Rectal smooth muscle tissue (tissue), 1 donor: ENCODE measurements at regions not wholly inside any gene's neighbourhood (a gene's known extent, or its start where the extent isn't known, plus 50 kb on each side); places are given as distances from the start of the nearest gene placed in this dataset.
"Not testable (repeated sequence)": the region's sequence is repeated elsewhere in the genome, so short reads cannot be mapped to it uniquely, and the experiment has no call there.

Source experiments
- H3K27ac ChIP-seq: one replicate; pipeline ENCODE4 v1.7.0; 2013; ENCODE audit warnings: low read depth, low read length, inconsistent platforms
- H3K27me3 ChIP-seq: one replicate; pipeline ENCODE4 v1.7.0; 2013; ENCODE audit warnings: low read length; ENCODE audit not compliant: control insufficient read depth, insufficient read depth
- H3K36me3 ChIP-seq: one replicate; pipeline ENCODE4 v1.7.0; 2013; ENCODE audit warnings: low read length; ENCODE audit not compliant: control insufficient read depth, insufficient read depth
- H3K4me1 ChIP-seq: one replicate; pipeline ENCODE4 v1.7.0; 2013; ENCODE audit warnings: low read length; ENCODE audit not compliant: control insufficient read depth, insufficient read depth
- H3K4me3 ChIP-seq: one replicate; pipeline ENCODE4 v1.7.0; 2013; ENCODE audit warnings: low read length
- H3K9ac ChIP-seq: one replicate; pipeline ENCODE4 v1.7.0; 2013; ENCODE audit warnings: low read length

DNA sequence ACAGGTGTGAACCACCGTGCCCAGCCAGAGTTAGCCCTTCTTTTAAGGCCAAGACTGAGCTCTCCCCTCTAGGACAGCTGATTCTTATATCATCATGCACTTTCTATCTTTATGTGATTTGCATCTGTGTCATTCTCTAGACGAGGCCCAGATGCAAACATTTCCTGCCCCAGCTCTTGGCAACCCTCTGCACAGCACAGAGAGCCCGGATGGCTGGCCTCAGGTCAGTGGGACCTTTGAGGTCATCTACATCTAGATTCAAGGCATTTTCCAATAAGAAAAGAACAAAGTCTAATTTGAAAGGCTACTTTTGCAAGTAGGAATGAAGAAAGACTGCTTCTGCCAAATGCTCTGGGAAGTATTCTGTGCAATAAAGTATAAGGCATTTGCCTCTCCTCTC is 109.0 kb upstream of the DAB2 start:
- Histone ChIP-seq H3K27me3 (no peaks in the 10 kb centered on the region), H3K4me3 (no peak overlapping the region), H3K4me1 (no peaks in the 10 kb centered on the region), H3K9ac (no peak overlapping the region), H3K27ac (no peak overlapping the region), H3K36me3 (no peaks in the 10 kb centered on the region)

DNA sequence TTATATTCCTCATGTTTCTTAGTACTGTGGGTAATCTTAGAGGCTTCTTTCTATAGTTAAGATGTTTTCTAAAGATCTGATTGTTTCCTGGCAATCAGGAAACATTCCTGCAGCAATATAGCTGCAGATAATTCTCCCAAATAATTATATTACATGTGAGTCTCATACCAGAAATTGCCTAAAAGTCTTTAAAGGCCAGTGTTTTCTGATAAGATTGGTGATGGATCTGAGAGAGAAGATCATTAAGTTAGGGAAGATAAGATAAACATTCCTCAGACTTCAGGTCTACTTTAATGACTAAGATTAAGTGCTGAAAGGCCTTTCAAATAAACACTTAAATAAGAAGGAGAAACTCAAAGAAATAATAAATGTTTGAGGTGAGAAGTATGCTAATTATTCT is 107.7 kb upstream of the DAB2 start:
- Histone ChIP-seq H3K27ac (no peak overlapping the region), H3K4me3 (no peak overlapping the region), H3K4me1 (no peaks in the 10 kb centered on the region), H3K27me3 (no peaks in the 10 kb centered on the region), H3K9ac (no peak overlapping the region), H3K36me3 (no peaks in the 10 kb centered on the region)

DNA sequence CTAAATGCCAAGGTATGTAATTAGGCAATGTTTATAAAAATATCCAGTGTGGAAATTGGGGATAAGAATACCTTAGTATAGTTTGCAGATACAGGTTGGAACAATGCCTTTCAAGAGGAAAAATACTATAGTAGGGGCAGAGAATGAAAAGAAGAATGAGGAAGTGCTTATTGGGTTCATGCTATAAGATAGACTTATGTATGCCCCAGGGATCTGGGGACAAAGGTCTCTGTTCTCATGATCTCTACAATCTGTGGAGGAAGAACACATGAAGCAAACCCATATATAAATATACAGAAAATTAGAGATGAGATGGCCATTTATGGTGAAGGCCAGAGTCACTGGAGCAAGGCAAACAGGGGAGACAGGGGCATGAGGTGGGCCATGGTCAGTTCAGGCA is 106.5 kb upstream of the DAB2 start:
- Histone ChIP-seq H3K4me1 (no peaks in the 10 kb centered on the region), H3K27ac (no peak overlapping the region), H3K4me3 (no peak overlapping the region), H3K27me3 (no peaks in the 10 kb centered on the region), H3K9ac (no peak overlapping the region), H3K36me3 (no peaks in the 10 kb centered on the region)

- no peaks in the 10 kb centered on the region for H3K4me1 ChIP-seq
- no peaks in the 10 kb centered on the region for H3K36me3 ChIP-seq
- H3K27ac ChIP-seq: no peak overlapping the region
- H3K27me3 ChIP-seq: no peaks in the 10 kb centered on the region
- no peak overlapping the region for H3K4me3 ChIP-seq
- H3K9ac ChIP-seq: no peak overlapping the region
Measured at GRCh38 chr5:39526914-39527477, 102.2 kb upstream of the DAB2 start.

- not testable (repeated sequence) for H3K36me3 ChIP-seq, H3K4me3 ChIP-seq, H3K4me1 ChIP-seq, H3K27ac ChIP-seq, H3K9ac ChIP-seq, H3K27me3 ChIP-seq
Measured at GRCh38 chr5:39525781-39526180, 101.0 kb upstream of the DAB2 start.

- no peaks in the 10 kb centered on the region for H3K36me3 ChIP-seq
- no peak overlapping the region for H3K27ac ChIP-seq
- H3K9ac ChIP-seq: no peak overlapping the region
Measured at GRCh38 chr5:39525271-39525670, 100.5 kb upstream of the DAB2 start.

GRCh38 chr5:39523821-39524220 is 99.0 kb upstream of the DAB2 start:
- no peak overlapping the region for H3K27ac ChIP-seq

More at GRCh38 chr5:39525271-39525670, 100.5 kb upstream of the DAB2 start:
- Histone ChIP-seq H3K4me1 (no peaks in the 10 kb centered on the region), H3K27me3 (no peaks in the 10 kb centered on the region), H3K4me3 (no peak overlapping the region)

GRCh38 chr5:39521940-39522590 is 97.3 kb upstream of the DAB2 start:
- no peak overlapping the region for H3K27ac ChIP-seq
- no peak overlapping the region for H3K9ac ChIP-seq
- peaks cover 15% of the 10 kb centered on the region for H3K4me1 ChIP-seq
- no peak overlapping the region for H3K4me3 ChIP-seq
- no peaks in the 10 kb centered on the region for H3K27me3 ChIP-seq
- no peaks in the 10 kb centered on the region for H3K36me3 ChIP-seq

More at GRCh38 chr5:39523821-39524220, 99.0 kb upstream of the DAB2 start:
- Histone ChIP-seq H3K4me1 (peaks cover 7% of the 10 kb centered on the region), H3K4me3 (no peak overlapping the region), H3K36me3 (no peaks in the 10 kb centered on the region), H3K9ac (no peak overlapping the region), H3K27me3 (no peaks in the 10 kb centered on the region)

- Histone ChIP-seq H3K4me3 (no peak overlapping the region), H3K36me3 (no peaks in the 10 kb centered on the region), H3K27ac (peak overlapping the region; percentile 54), H3K4me1 (peaks cover 15% of the 10 kb centered on the region), H3K27me3 (no peaks in the 10 kb centered on the region), H3K9ac (no peak overlapping the region)
Measured at GRCh38 chr5:39521098-39521860, 96.5 kb upstream of the DAB2 start.

GRCh38 chr5:39520232-39520572 is 95.4 kb upstream of the DAB2 start:
- Histone ChIP-seq H3K36me3 (no peaks in the 10 kb centered on the region), H3K27me3 (no peaks in the 10 kb centered on the region), H3K4me3 (no peak overlapping the region), H3K27ac (peak overlapping the region; percentile 54), H3K4me1 (peaks cover 15% of the 10 kb centered on the region), H3K9ac (no peak overlapping the region)

GRCh38 chr5:39519566-39520231 is 94.9 kb upstream of the DAB2 start:
- Histone ChIP-seq H3K4me1 (peaks cover 15% of the 10 kb centered on the region), H3K27ac (peak overlapping the region; percentile 30), H3K4me3 (no peak overlapping the region), H3K9ac (no peak overlapping the region), H3K27me3 (no peaks in the 10 kb centered on the region), H3K36me3 (no peaks in the 10 kb centered on the region)

DNA sequence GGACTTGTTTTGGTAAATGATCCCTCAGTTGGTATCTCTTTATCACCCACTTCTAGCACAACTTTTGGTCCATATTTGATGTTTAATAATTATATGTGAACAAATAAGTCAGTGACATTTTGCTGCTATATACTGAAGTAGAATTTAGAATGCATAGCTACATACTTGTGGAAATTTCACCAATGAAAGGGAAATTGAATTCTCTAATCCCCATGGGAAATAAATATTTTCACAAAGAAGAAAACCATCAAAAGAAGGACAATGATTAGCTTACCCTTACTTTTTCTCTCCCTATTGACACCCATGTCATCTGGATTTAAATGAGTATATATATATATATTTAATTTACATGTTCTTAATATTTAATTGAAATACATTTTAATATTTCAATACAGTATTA is 94.3 kb upstream of the DAB2 start:
- Histone ChIP-seq H3K27ac (peak overlapping the region; percentile 58), H3K9ac (no peak overlapping the region), H3K27me3 (no peaks in the 10 kb centered on the region), H3K4me1 (peaks cover 15% of the 10 kb centered on the region), H3K4me3 (no peak overlapping the region), H3K36me3 (no peaks in the 10 kb centered on the region)
